Uterus (tissue), 3 donors: ENCODE measurements at regions not wholly inside any gene's neighbourhood (a gene's known extent, or its start where the extent isn't known, plus 50 kb on each side); places are given as distances from the start of the nearest gene placed in this dataset.

Source experiments
- DNase-seq, 2 donors: peaks; one replicate each; pipeline ENCODE4 v3.0.0-alpha.2; 2019 to 2020
- H3K27ac ChIP-seq, 2 donors: fragments of 200-600 bp; sonication (generic); 1 replicate in 1 of 2; 2 replicates in 1 of 2; pipeline ENCODE4 v1.5.1; 2016 to 2018
- H3K27me3 ChIP-seq, 2 donors: fragments of 200-600 bp; sonication (generic); one replicate each; pipeline ENCODE4 v1.5.1; 2018 to 2019; ENCODE audit warnings: control low read depth in 1 of 2
- H3K36me3 ChIP-seq, 2 donors: fragments of 200-600 bp; sonication (generic); one replicate each; pipeline ENCODE4 v1.5.1; 2019; ENCODE audit warnings: control low read depth in 1 of 2
- H3K4me1 ChIP-seq, 2 donors: fragments of 200-600 bp; sonication (generic); one replicate each; pipeline ENCODE4 v1.5.1; 2018 to 2019; ENCODE audit warnings: control low read depth in 1 of 2
- H3K4me3 ChIP-seq, 2 donors: fragments of 200-600 bp; sonication (generic); 1 replicate in 1 of 2; 2 replicates in 1 of 2; pipeline ENCODE4 v1.5.1; 2018 to 2019; ENCODE audit warnings: mild to moderate bottlenecking in 1 of 2
- H3K9me3 ChIP-seq, 2 donors: fragments of 200-600 bp; sonication (generic); one replicate each; pipeline ENCODE4 v1.5.1; 2019; ENCODE audit warnings: control low read depth in 1 of 2
- CTCF ChIP-seq, 4 experiments: fragments of 200-600 bp in 2 of 4; fragments of 450-650 bp in 2 of 4; sonication (generic) in 2 of 4; IDR thresholded peaks; one replicate each; pipeline ENCODE4 v1.5.1; 2016 to 2019; ENCODE audit warnings: antibody characterized with exemption in 4 of 4, mild to moderate bottlenecking in 2 of 4, moderate library complexity in 1 of 4
- POLR2A ChIP-seq, 2 donors: fragments of 450-650 bp; IDR thresholded peaks; one replicate each; pipeline ENCODE4 v1.6.1; 2016; ENCODE audit warnings: antibody characterized with exemption in 2 of 2, mild to moderate bottlenecking in 1 of 2, moderate library complexity in 1 of 2
- intact Hi-C: fragments of 100-400 bp; cut with DNase I; formaldehyde crosslinking; loops from one replicate; pipeline ENCODE4 v1.15.1; 2023; ENCODE audit warnings: low total_unique reads
- donor health status: DM: yes; HTN: yes; CAD: no.

- Histone ChIP-seq H3K27me3 (no peaks in the 10 kb centered on the region), H3K4me1 (no peaks in the 10 kb centered on the region), H3K27ac (no peak overlapping the region), H3K4me3 (no peak overlapping the region), H3K36me3 (no peaks in the 10 kb centered on the region), H3K9me3 (no peaks in the 10 kb centered on the region)
- TF ChIP-seq CTCF (IDR thresholded peaks at IDR 0.05) (no peak), POLR2A (IDR thresholded peaks at IDR 0.05) (no peak)
- intact Hi-C loops: no loop called here
- DNase-seq: no peak
Measured at GRCh38 chr13:86403181-86403580, 604.0 kb upstream of the SLITRK6 start.

DNA sequence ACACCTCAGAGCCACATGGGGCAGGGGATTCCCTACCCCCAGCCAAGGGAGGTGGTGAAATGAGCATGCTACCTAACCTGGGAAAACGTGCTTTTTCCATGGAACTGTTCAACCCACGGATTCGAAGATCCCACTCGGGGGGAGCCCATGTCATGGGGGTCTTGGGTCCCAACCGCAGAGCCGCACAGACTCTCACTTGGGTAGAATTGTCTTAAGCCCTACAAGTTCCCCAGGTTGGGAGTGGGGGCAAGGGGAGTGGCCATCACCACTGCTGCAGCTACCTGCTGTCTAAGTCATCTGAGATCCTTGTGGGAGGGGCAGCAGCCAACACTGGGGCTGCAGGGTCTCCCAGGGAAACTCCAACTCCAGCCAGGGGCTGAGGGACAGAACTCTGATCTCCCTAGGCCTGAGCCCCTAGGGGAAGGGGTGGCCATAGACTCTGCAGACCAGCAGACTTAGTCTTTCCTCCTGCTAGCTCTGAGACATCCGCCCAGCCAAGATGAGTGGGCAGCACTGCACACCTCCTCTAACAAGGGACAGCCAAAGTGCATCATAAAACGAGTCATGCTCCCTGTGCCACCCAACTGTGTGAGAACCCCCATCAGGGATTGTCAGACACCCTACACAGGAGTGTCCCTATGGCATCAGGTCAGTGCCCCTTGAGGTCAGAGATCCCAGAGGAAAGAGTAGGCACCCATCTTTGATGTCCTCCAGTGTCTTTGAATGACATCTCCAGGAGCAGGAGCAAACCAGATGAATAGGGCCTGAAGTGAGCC lies 610.4 kb upstream of the SLITRK6 start:
- Histone ChIP-seq H3K27ac (no peak overlapping the region), H3K27me3 (no peaks in the 10 kb centered on the region), H3K9me3 (no peaks in the 10 kb centered on the region), H3K4me3 (no peak overlapping the region), H3K36me3 (no peaks in the 10 kb centered on the region), H3K4me1 (no peaks in the 10 kb centered on the region)
- intact Hi-C loops: no loop called here
- no peak for DNase-seq
- TF ChIP-seq CTCF (IDR thresholded peaks at IDR 0.05): no peak
- TF ChIP-seq POLR2A (IDR thresholded peaks at IDR 0.05): no peak

DNA sequence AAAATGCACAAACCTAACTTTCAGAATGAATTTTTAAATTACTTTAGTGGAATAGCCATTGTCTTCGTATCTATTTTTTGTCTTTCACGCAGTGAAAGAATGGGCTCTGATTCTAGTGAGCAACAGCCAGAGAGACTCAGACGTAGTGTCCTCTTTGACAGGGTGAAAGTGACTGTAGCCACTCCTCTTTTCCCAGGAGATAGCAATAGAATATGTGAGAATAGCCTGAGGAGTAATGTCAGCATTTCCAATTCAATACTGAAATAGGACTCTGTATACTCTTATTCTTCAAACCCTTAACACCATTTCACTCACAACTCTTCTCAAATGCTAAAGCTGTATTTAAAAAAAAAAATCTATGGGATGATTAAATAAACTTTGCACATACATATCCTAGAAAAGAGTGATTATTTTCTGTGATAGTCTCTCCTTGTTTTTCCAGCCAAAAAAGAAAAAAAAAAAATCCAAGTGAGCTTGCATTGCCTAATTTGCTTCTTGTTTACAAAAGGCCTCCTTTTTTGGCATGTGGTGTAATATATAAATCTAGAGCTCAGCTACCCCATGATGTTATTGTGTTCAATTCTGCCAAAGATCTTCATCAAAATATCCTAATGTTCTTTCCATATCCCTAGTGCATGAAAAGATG lies 626.1 kb upstream of the SLITRK6 start:
- no peaks in the 10 kb centered on the region for H3K9me3 ChIP-seq
- H3K4me3 ChIP-seq: no peak overlapping the region
- no peak for DNase-seq
- no peaks in the 10 kb centered on the region for H3K27me3 ChIP-seq
- no peaks in the 10 kb centered on the region for H3K4me1 ChIP-seq
- H3K27ac ChIP-seq: no peak overlapping the region
- intact Hi-C loops: no loop called here
- TF ChIP-seq POLR2A (IDR thresholded peaks at IDR 0.05): no peak
- no peak for TF ChIP-seq CTCF (IDR thresholded peaks at IDR 0.05)
- H3K36me3 ChIP-seq: peaks cover 0 to 5% of the 10 kb centered on the region in 2 donors

GRCh38 chr13:86426437-86426836 lies 627.2 kb upstream of the SLITRK6 start:
- no peak for DNase-seq
- Histone ChIP-seq H3K36me3 (peaks cover 0 to 5% of the 10 kb centered on the region in 2 donors), H3K27ac (no peak overlapping the region), H3K4me1 (no peaks in the 10 kb centered on the region), H3K9me3 (no peaks in the 10 kb centered on the region), H3K27me3 (no peaks in the 10 kb centered on the region), H3K4me3 (no peak overlapping the region)
- TF ChIP-seq POLR2A (IDR thresholded peaks at IDR 0.05): no peak
- no peak for TF ChIP-seq CTCF (IDR thresholded peaks at IDR 0.05)
- intact Hi-C loops: no loop called here

DNA sequence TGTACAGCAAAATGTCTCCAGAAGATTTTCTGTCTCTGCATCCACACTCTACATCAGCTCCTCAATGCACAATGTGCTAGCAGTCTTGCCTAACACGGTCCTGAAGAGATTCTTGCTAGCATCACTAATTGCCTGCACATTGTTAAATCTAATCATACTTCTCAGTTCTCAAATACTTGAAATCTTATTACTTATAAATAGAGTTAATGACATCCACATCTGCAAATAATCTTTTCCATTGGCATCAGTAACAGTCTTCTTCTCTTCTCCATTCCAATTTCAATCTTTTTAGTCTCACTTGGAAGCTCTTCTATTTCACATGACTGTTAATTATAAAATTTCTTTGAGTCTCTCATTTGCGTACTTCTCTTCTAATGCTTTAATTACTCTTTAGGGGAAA lies 630.5 kb upstream of the SLITRK6 start:
- Histone ChIP-seq H3K27me3 (no peaks in the 10 kb centered on the region), H3K9me3 (no peaks in the 10 kb centered on the region), H3K36me3 (no peaks in the 10 kb centered on the region), H3K27ac (no peak overlapping the region), H3K4me3 (no peak overlapping the region), H3K4me1 (no peaks in the 10 kb centered on the region)
- intact Hi-C loops: no loop called here
- TF ChIP-seq CTCF (IDR thresholded peaks at IDR 0.05) (no peak), POLR2A (IDR thresholded peaks at IDR 0.05) (no peak)
- no peak for DNase-seq
